GM21717 (cell line): ENCODE measurements at regions not wholly inside any gene's neighbourhood (a gene's known extent, or its start where the extent isn't known, plus 50 kb on each side); places are given as distances from the start of the nearest gene placed in this dataset.

Experiments
- ATAC-seq: cut with Tn5 transposase; IDR thresholded peaks from one replicate; pipeline ENCODE4 v1.9.1; 2021; ENCODE audit warnings: mild to moderate bottlenecking, moderate library complexity; ENCODE audit not compliant: unreplicated experiment

GRCh38 chr1:60156371-60156770 is 82.8 kb upstream of the C1orf87 start:
- no peak for ATAC-seq

DNA sequence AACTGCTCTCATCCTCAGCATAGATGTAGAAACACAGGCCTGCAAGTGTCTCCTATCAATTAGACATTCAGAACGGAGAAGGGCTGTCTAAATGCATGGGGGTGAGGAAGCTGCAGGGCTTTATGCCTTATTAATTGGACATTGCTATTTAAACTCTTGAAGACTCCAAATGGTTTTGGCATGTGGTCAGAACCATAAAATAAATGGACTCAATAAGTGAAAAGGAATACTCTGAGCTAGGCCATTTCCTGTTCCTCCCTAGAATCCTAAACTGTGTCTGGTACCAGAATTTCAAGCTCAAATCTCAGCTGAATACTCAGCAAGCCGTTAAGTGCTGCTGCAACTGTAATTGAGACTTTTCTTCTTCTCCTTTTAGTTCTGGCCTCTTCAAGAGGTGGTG is 80.4 kb upstream of the C1orf87 start:
- ATAC-seq, result no peak

DNA sequence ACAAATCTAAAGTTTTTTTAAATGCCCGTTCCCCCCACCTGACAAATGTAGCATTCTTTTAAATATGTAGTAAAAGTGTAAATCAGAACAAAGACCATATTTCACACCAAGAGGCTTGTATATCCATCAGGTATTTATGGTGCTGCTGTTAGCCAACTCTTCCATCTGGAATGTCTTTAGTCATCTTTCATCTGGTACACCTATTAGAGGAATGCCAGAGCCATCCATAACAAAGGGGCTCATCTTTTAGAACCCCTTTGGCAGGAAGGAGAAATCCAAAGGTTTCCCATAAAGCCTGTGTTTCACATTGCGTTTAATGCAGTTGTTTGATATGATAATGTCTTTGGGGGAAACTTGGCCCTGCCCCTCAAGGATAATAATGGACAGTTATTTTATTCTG is 79.3 kb upstream of the C1orf87 start:
- ATAC-seq, result no peak

- ATAC-seq, result no peak
Observed at GRCh38 chr1:60151311-60151710, 77.7 kb upstream of the C1orf87 start.

GRCh38 chr1:60149251-60149650 is 75.7 kb upstream of the C1orf87 start:
- no peak for ATAC-seq

- ATAC-seq, result no peak
Observed at GRCh38 chr1:60146884-60147283, 73.3 kb upstream of the C1orf87 start.

DNA sequence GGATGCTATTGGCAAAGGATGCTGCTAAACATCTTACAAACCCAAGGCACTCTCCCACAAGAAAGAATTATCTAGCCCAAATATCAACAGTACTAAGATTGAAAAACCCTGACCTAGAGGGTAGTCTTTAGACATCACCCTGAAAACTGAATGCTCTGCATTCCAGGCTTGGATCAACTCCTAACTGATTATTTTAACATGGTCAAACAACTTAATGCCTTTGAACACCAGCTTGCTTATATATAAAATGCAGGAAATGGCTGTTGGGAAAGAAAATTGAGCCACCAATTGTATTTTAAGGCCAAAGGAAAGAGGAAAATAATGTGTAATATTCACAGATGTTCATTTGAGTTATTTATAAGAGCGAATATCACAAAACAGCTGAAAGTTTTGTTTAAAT is 72.2 kb upstream of the C1orf87 start:
- no peak for ATAC-seq

- ATAC-seq, result no peak
Observed at GRCh38 chr1:60141743-60142142, 68.2 kb upstream of the C1orf87 start.

DNA sequence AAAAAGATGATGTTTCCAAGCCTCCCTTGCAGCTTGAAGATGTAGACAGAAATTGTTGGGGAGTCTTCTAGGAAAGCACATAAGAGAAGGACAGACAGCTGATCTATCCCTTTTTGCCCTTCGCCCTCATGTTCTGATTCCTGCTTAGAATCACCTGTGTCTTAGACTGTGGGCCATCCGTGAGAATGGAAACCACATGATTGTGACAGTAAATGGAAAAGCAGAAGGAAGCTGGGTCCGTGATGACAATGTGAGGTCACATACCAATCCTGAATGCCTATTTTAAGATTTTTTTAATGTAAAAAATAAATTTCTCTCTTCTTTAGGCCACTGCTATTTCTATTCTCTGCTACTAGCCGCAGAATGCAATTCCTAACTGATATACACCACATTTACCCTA is 67.7 kb upstream of the C1orf87 start:
- ATAC-seq, result no peak

DNA sequence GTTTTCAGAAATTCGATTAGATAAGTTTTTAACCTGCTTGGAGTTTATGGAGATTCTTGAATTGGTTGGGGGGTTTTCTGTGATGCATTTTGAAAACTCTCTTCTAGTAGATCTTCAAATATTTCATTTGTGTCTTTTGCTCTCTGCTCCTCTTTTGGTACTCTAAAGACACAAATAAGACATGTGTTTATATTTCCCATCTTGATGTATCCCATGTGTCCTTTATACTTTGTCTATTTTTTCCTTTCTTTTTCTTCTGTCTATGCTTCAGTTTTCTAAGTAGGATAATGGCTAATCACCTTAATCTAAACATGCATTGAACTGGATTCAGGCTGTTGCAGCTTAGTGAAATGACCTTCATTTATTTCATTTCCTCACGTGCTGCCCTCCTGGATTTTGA is 63.8 kb upstream of the C1orf87 start:
- no peak for ATAC-seq

DNA sequence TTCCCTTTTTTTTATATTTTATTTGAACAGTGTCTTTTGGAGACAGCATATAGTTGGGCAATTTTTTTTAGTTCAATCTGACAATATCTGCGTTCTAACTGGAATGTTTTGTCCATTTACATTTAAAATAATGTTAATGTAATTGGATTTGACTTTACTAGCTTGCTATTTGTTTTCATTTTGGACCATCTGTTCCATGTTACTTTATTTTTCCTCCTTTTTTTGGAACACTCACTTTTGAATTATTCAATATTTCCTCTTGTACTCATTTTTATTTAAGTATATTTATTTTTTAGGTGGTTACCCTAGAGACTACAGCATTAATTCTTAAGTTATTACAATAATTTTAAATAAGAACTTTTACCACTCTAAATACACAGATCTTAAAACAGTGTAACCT is 62.8 kb upstream of the C1orf87 start:
- ATAC-seq, result no peak

DNA sequence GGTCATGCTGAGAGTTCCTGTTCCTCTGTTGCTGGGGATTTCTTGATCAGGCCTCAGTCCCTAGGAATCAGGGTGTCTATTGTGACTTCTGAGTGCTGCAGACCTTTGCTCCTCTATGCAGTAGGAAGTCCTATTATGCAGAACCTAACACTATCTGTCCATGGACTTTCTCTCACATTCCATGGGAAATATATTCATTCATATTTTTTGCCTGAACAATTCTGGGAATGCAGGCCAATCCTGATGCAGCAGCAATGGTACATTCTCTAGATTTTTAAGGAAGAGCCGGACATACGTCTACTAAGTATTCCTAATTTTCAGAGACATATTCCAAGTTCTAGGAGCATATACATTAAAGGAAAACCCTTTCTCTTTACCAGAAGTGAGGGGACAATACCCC is 61.1 kb upstream of the C1orf87 start:
- ATAC-seq, result no peak

DNA sequence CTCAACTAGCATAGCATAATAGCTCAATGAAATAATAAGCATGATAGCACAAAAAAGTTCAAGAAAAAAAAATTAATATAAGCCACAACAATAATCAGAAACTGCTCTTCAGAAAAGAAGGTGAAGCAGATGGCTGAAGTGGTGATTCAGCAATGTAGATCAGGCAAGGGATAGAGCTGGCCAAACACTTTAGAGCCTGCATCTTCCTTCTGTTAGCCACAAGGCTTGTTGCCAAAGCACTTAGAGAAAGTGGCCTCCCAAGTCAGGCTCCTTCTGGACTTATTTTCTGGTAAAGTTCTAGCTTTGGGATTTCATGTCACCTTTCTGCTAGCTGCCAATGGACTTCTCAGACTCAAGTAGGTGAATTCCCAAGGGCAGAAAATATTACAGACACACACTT is 60.3 kb upstream of the C1orf87 start:
- no peak for ATAC-seq

- ATAC-seq, result no peak
Observed at GRCh38 chr1:60133000-60133673, 59.6 kb upstream of the C1orf87 start.

DNA sequence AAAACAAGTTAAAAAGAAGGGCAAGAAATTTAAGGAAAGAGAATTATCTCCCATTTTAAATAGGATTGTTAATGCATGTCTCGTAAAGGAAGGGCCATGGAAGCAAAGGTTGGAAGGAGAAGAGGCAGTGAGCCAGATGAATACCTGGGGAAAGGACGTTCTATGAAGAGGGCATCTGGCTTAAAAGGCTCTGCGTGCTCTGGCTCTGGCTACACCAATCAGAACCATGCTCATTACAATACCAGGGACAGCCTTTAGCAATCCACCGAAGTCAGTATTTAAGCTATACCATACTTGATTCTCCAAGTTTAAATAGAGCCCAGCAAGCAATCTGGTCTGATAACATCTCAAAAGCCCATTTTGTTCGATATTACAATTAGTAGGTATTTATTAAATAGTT is 58.5 kb upstream of the C1orf87 start:
- no peak for ATAC-seq

- no peak for ATAC-seq
Observed at GRCh38 chr1:60130703-60131102, 57.1 kb upstream of the C1orf87 start.

- no peak for ATAC-seq
Observed at GRCh38 chr1:60129911-60130310, 56.3 kb upstream of the C1orf87 start.

DNA sequence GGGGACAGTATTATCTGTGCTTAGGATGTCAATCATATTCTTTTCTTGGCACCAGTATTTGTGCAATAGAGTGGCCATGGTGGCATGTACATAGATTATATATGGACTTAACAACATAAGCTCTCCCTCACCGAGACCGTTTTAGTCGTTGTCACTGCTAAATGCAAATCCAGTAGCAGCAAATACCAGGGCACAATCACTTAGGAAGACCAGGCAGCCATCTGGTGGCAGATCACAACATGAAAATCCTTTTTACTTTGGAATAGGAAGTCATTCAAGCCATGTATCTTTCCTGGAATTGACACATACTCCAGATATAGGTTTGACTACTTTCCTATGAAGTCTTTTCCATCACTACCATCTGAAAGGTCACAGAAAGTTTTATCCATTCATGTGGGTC is 53.2 kb upstream of the C1orf87 start:
- ATAC-seq, result no peak
